ENCODE measurements at regions not wholly inside any gene's neighbourhood (a gene's known extent, or its start where the extent isn't known, plus 50 kb on each side); places are given as distances from the start of the nearest gene placed in this dataset.

DNA sequence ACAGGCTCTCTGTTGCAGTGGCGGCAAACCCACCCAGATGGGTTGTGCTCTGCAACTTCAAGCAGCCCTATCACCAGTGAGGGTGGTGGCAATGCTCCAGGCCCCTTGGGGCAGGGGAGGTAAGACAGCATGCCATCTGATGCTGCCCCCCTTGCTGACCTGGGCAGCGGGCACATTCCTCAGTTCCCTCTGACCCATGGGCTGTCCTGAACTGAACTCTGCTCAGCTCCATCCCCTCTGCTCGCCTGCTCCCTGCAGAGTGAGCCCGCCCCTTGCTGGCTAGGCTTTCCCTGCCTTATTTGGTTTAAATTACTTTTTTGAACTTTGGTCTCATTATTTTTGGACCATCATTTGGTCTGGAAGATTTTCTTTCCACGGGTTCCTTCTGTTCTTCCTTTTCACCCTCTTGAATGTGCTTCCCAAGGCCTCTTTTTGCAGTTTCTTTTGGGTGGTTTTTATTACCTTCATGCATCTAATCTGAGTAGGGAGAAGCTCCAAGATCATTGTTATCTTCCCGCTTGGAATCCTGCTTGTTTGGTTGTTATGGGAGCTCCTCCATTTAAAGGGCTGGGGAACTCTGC, 565.4 kb downstream of the TNS1 start:
- no peak for DNase-seq

- no peak for DNase-seq
Measured at GRCh38 chr2:217436386-217436785, 566.4 kb downstream of the TNS1 start.

GRCh38 chr2:217434180-217434975, 568.4 kb downstream of the TNS1 start:
- peak; percentile 64 to 74 (median 71) for DNase-seq

GRCh38 chr2:217433522-217433921, 569.3 kb downstream of the TNS1 start:
- no peak for DNase-seq

GRCh38 chr2:217431577-217432269, 571.1 kb downstream of the TNS1 start:
- DNase-seq: no peak

- DNase-seq: peak; percentile 45 to 75 (median 66)
Measured at GRCh38 chr2:217430916-217431576, 571.2 kb upstream of the TNP1 start.

DNA sequence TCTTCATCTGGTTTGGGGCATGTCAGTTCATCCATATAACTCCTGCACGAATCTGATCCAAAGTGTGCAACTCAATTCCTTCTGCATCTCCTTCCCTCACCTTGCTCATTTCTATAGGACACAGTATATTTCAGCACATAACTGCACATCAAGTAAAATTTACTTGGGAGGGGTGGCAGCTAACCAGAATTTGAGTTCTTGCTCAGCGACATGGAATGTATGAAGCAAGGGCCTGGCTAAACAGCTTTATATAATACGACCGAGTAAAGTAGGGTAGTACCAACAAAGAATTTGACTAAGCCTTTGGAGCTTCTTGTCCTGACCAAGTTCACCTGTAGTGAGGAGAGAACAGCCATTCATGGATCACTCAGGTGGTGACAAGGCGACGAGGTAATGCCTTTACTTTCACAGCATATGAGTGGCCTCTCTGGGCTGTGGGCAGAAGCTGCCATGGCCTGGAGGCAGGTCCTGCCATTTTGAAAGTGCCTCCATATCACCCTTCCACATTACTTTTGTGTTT, 570.2 kb upstream of the TNP1 start:
- no peak for DNase-seq

GRCh38 chr2:217421834-217422233, 562.0 kb upstream of the TNP1 start:
- DNase-seq: no peak

GRCh38 chr2:217420854-217421253, 561.0 kb upstream of the TNP1 start:
- no peak for DNase-seq

GRCh38 chr2:217419055-217419671, 559.3 kb upstream of the TNP1 start:
- DNase-seq: no peak

- DNase-seq: no peak
Measured at GRCh38 chr2:217418544-217418943, 558.7 kb upstream of the TNP1 start.

- no peak for DNase-seq
Measured at GRCh38 chr2:217418090-217418489, 558.2 kb upstream of the TNP1 start.

DNA sequence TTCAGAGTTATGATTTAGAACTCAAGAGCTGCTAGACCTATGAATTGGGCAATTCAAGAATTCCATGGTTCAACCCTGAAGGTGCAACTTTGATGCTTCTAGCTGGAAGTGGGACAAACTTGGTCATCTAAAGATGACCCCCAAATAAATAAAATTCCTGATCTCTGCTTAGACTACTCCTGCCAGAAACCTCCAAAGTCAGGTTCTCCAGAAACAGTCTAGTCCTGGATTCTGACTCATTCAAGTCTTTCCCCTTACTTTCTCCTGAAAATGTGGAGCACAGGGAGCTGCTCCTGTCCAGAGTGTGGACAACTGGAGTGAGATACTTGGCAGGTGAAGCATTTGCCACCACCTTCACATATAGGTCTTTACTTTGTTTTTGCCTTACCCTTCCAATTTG, 557.7 kb upstream of the TNP1 start:
- no peak for DNase-seq

DNA sequence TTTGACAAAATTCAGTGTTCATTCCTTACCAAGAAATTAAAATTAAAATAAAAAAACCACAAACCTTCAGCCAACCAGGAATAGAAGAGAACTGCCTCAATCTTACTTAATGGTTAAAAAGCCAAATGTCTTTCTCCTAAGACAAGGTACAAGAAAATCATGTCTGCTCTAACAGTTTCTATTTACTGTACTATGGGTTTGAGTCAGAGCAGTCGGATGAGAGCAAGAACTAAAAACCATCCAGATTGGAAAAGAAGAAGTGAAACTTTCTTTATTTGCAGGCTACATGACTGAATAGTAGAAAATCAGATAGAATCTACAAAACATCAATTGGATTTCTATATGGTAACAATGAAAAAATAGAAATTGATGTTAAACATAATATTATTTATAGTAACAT, 555.5 kb upstream of the TNP1 start:
- peak; percentile 56 to 81 (median 76) for DNase-seq

DNA sequence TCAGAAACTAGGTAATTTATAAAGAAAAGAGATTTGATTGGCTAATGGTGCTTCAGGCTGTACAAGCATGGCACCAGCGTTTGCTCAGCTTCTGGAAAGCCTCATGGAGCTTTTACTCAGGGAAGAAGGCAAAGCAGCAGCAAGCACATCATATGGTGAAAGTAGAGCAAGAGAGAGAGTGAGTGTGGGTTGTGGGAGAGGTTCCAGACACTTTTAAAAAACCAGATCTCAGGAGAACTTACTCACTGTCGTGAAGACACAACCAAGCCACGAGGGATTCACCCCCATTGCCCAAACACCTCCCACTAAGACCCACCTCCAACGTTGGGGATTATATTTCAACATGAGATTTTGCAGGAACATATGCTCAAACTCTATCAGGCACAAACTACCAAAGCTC, 554.6 kb upstream of the TNP1 start:
- DNase-seq: peak in 1 of 3 donors; percentile 25

GRCh38 chr2:217413193-217413592, 553.3 kb upstream of the TNP1 start:
- DNase-seq: peak; percentile 73 to 89 (median 87)

DNA sequence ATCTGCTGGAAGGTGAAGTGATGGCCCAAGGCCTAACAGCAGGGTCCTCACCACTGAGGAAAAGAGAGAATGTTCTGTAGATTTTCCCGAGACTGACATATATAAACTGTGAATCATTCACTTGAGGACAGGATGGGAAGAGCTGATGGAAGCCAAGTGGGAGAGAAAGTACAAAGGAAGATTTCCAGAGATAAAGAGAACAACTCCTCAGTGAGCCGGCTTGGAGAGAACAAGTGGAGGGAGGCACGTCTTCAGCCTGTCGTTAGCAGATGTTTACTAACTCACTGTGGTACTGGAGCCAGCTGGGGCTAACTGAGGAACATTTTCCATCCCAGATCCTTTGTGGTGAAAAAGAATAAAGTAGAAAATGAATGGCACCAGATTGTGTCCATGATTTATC, 552.9 kb upstream of the TNP1 start:
- no peak for DNase-seq

GRCh38 chr2:217412277-217412676, 552.4 kb upstream of the TNP1 start:
- DNase-seq: peak; percentile 45 to 74 (median 65)

DNA sequence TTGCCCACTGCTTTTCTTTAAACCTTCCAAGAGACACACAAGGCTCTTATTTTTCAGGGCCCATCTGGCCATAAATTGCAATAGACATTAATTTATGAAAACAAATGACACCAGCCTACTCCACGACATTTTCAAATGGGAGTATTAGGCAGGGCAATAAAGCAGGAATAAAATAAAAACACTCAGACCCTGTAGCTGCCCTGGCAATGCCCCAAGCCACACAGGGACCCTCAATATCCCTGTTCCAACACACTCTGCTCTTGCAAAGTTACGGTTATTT, 550.8 kb upstream of the TNP1 start:
- no peak for DNase-seq

DNA sequence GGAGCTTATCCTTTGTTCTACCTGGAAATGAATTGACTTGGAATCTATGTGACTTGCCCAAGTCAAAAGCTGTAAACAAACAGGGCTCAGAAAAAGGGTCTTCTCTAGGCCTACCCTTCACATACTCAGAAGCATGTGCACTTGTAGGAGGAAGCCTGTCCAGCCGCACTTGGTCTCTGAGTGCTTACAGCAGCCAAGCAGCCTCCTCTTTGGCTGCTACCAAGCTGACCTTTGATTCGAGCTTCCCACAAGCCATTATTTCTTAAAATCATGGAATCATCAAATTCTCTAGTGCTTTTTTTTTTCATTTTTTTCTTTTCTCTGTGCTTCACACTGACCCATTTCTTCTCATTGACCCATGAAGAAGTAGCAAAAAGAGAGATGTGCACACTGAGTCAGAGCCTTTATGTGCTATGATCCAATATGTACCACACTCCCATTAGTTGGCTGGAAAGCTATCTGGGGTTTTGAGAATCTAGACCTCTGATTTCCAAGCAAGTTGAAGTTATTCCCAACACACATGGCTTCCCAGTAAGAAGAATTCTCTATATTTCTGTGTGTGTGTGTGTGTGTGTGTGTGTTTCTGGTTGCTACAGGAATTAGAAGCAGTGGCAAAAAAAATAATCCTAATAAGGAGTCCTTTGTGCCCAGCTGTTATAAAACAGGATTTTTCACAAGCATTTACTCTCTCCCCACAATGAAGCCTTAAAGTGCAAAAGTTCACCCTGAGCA, 550.3 kb upstream of the TNP1 start:
- DNase-seq: no peak

GRCh38 chr2:217407362-217407761, 547.5 kb upstream of the TNP1 start:
- no peak for DNase-seq

DNA sequence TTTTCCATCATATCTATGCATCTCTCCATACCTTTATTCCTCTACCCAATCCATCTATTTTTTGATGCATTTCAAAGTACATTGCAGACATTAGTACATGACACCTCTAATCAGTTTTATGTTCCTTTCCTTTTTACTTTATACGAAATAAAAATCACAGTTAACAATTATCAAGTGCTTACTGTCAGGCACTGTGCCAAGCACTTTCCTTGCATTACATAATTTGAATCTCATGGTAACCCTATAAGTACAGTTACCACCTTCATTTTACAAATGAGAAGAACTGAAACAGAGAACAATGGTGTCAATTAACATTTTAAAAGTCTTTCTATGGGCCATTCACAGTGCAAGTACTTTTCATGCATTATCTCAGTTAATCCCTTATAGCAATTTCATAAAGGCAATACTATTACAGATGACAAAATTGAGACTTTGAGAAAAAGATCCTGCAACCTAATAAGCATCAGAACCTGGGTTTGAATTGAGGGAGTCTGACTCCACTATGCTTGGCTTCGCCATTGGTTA, 544.4 kb upstream of the TNP1 start:
- no peak for DNase-seq
